Neural progenitor cell (in vitro differentiated cells): ENCODE measurements at regions not wholly inside any gene's neighbourhood (a gene's known extent, or its start where the extent isn't known, plus 50 kb on each side); places are given as distances from the start of the nearest gene placed in this dataset.

Experiments
- EZH2 ChIP-seq: fragments of 200-600 bp; sonication (generic); IDR thresholded peaks from 2 replicates; pipeline ENCODE4 v1.6.1; 2017; ENCODE audit warnings: antibody characterized with exemption, mild to moderate bottlenecking, moderate library complexity
- TF ChIP-seq, protein P1 (sequence below): fragments of 200-600 bp; sonication (generic); IDR thresholded peaks from 2 replicates; pipeline ENCODE4 v1.5.1; 2017; ENCODE audit warnings: antibody characterized with exemption, mild to moderate bottlenecking

- TF ChIP-seq, protein P1, sequence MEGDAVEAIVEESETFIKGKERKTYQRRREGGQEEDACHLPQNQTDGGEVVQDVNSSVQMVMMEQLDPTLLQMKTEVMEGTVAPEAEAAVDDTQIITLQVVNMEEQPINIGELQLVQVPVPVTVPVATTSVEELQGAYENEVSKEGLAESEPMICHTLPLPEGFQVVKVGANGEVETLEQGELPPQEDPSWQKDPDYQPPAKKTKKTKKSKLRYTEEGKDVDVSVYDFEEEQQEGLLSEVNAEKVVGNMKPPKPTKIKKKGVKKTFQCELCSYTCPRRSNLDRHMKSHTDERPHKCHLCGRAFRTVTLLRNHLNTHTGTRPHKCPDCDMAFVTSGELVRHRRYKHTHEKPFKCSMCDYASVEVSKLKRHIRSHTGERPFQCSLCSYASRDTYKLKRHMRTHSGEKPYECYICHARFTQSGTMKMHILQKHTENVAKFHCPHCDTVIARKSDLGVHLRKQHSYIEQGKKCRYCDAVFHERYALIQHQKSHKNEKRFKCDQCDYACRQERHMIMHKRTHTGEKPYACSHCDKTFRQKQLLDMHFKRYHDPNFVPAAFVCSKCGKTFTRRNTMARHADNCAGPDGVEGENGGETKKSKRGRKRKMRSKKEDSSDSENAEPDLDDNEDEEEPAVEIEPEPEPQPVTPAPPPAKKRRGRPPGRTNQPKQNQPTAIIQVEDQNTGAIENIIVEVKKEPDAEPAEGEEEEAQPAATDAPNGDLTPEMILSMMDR, result no peak
- no peak for TF ChIP-seq EZH2
Measured at GRCh38 chr14:25955772-25956171, 642.1 kb downstream of the NOVA1 start.
